ENCODE measurements at regions not wholly inside any gene's neighbourhood (a gene's known extent, or its start where the extent isn't known, plus 50 kb on each side); places are given as distances from the start of the nearest gene placed in this dataset.
A peak's percentile ranks its signal among the peaks of the same experiment; 100 is the strongest.

DNA sequence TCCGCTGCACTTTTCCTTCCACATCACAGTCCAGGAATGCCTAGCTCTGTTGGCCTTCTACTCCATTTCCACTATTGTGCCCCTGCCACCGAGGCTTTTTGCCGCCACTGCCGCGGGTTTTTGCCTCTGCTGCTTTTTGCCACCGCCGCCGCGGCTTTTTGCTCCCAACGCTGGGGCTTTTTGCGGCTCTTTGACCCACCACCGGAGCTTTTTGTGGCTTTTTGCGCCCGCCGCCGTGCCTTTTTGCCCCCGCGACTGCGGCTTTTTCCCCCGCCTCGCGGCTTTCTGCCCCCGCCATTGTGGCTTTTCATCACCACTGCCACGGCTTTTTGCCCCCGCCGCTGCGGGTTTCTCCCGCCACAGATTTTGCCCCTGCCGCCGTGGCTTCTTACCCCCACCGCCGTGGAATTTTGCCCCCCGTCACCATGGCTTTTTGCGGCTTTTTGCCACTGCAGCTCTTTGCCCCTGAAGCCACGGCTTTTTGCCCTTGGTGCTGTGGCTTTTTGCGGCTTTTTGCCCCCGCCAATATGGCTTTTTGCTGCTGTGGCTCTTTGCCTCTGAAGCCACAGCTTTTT is 2798.7 kb upstream of the TEKT4 start:
- Histone ChIP-seq H3K4me1 (no peaks in the 10 kb centered on the region), H3K4me3 (no peak overlapping the region), H3K9me3 (no peaks in the 10 kb centered on the region), H3K4me2 (no peak overlapping the region), H3K27ac (no peak overlapping the region)
- 67% methylated on average over 35 of the region's 37 CpGs for WGBS (ENCODE audit: missing lambda C conversion rate)
- ChIA-PET CTCF (no interaction called here), POLR2A (no interaction called here)
- no peak for ATAC-seq
- no peak for TF ChIP-seq HOXB13 (CRISPR knock-in tag; IDR thresholded peaks at IDR 0.05; ENCODE audit: low read depth)
- TF ChIP-seq ZNF302 (CRISPR knock-in tag; IDR thresholded peaks at IDR 0.05): no peak
- TF ChIP-seq TP53 (CRISPR knock-in tag; IDR thresholded peaks at IDR 0.05): no peak
- TF ChIP-seq, protein P1, sequence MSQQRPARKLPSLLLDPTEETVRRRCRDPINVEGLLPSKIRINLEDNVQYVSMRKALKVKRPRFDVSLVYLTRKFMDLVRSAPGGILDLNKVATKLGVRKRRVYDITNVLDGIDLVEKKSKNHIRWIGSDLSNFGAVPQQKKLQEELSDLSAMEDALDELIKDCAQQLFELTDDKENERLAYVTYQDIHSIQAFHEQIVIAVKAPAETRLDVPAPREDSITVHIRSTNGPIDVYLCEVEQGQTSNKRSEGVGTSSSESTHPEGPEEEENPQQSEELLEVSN (IDR thresholded peaks at IDR 0.05; ENCODE audit: borderline replicate concordance, low read depth): no peak
- no peak for TF ChIP-seq CBX8 (IDR thresholded peaks at IDR 0.05)
- no peak for TF ChIP-seq HDAC2 (IDR thresholded peaks at IDR 0.05)
- no peak for TF ChIP-seq RCOR1 (IDR thresholded peaks at IDR 0.05; ENCODE audit: low read depth, low read length)
- TF ChIP-seq, protein P2, sequence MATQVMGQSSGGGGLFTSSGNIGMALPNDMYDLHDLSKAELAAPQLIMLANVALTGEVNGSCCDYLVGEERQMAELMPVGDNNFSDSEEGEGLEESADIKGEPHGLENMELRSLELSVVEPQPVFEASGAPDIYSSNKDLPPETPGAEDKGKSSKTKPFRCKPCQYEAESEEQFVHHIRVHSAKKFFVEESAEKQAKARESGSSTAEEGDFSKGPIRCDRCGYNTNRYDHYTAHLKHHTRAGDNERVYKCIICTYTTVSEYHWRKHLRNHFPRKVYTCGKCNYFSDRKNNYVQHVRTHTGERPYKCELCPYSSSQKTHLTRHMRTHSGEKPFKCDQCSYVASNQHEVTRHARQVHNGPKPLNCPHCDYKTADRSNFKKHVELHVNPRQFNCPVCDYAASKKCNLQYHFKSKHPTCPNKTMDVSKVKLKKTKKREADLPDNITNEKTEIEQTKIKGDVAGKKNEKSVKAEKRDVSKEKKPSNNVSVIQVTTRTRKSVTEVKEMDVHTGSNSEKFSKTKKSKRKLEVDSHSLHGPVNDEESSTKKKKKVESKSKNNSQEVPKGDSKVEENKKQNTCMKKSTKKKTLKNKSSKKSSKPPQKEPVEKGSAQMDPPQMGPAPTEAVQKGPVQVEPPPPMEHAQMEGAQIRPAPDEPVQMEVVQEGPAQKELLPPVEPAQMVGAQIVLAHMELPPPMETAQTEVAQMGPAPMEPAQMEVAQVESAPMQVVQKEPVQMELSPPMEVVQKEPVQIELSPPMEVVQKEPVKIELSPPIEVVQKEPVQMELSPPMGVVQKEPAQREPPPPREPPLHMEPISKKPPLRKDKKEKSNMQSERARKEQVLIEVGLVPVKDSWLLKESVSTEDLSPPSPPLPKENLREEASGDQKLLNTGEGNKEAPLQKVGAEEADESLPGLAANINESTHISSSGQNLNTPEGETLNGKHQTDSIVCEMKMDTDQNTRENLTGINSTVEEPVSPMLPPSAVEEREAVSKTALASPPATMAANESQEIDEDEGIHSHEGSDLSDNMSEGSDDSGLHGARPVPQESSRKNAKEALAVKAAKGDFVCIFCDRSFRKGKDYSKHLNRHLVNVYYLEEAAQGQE (IDR thresholded peaks at IDR 0.05): no peak
- TF ChIP-seq KDM5A (IDR thresholded peaks at IDR 0.05): no peak
- TF ChIP-seq POLR2AphosphoS2 (conservative IDR thresholded peaks at IDR 0.05; ENCODE audit: low read length): no peak
- TF ChIP-seq JUNB (IDR thresholded peaks at IDR 0.05): no peak
- no peak for TF ChIP-seq ESRRA (IDR thresholded peaks at IDR 0.05; ENCODE audit: borderline replicate concordance, low read length)
- DNase-seq (ENCODE audit: low read depth in 1 of 2, low spot score in 1 of 2): no peak
- FAIRE-seq: no peak

DNA sequence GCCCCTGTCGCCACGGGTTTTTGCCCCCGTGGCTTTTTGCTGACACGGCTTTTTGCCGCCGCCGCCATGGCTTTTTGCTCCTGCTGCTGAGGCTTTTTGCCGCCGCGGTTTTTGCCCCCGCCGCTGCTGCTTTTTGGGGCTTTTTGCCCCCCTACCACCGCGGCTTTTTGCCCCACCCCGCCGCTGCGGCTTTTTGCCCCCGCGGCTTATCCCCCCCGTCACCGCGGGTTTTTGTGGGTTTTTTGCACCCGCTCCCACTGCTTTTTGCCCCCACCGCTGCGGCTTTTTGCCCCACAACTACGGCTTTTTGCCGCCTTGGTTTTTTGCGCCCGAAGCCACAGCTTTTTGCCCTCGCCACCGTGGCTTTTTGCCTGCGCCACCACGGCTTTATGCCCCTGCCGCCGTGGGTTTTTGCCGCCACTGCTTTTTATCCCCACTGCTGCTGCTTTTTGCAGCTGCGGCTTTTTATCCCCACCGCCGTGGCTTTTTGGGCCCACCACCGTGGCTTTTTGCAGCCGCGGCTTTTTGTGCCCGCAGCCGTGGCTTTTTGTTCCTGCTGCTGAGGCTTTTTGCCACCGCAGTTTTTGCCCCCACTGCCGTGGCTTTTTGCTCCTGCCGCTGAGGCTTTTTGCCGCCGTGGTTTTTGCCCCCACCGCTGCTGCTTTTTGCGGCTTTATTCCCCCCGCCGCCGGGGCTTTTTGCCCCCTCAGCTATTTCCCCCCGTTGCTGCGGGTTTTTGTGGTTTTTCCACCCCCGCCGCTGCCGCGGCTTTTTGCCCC is 2798.0 kb upstream of the TEKT4 start:
- ATAC-seq: no peak
- 85% methylated on average over 49 of the region's 60 CpGs for WGBS (ENCODE audit: missing lambda C conversion rate)
- CTCF ChIA-PET: no interaction called here
- Histone ChIP-seq H3K9me3 (no peaks in the 10 kb centered on the region), H3K4me3 (no peak overlapping the region), H3K27ac (no peak overlapping the region), H3K4me2 (no peak overlapping the region), H3K4me1 (no peaks in the 10 kb centered on the region)
- POLR2A ChIA-PET: no interaction called here
- DNase-seq (ENCODE audit: low read depth in 1 of 2, low spot score in 1 of 2): no peak
- FAIRE-seq: no peak
- peak; percentile 84 for TF ChIP-seq MAFK (IDR thresholded peaks at IDR 0.05; ENCODE audit: partially characterized antibody)
- TF ChIP-seq FOSB (CRISPR knock-in tag; IDR thresholded peaks at IDR 0.05): no peak
- no peak for TF ChIP-seq RCOR1 (IDR thresholded peaks at IDR 0.05; ENCODE audit: low read depth, low read length)
- no peak for TF ChIP-seq KDM5A (IDR thresholded peaks at IDR 0.05)
- TF ChIP-seq, protein P2 (IDR thresholded peaks at IDR 0.05): no peak

Data from A549 (cell line).